Loucy (cell line): ENCODE measurements at regions not wholly inside any gene's neighbourhood (a gene's known extent, or its start where the extent isn't known, plus 50 kb on each side); places are given as distances from the start of the nearest gene placed in this dataset.

ENCODE experiments used
- H2AFZ ChIP-seq: fragments of 200-600 bp; sonication (generic); 2 replicates; pipeline ENCODE4 v1.6.0; 2016; ENCODE audit warnings: antibody characterized with exemption, mild to moderate bottlenecking, low read length, moderate library complexity
- H3F3A ChIP-seq: fragments of 200-600 bp; 2 replicates; pipeline ENCODE4 v1.6.0; 2016; ENCODE audit warnings: antibody characterized with exemption, low read depth, mild to moderate bottlenecking
- H3K27me3 ChIP-seq: fragments of 200-600 bp; sonication (generic); 2 replicates; pipeline ENCODE4 v1.6.1; 2014; ENCODE audit warnings: low read length, mild to moderate bottlenecking; ENCODE audit not compliant: insufficient read depth, poor library complexity, severe bottlenecking
- H3K36me3 ChIP-seq: fragments of 200-600 bp; sonication (generic); 2 replicates; pipeline ENCODE4 v1.6.1; 2016; ENCODE audit warnings: low read length; ENCODE audit not compliant: insufficient read depth
- H3K4me1 ChIP-seq: fragments of 200-600 bp; sonication (generic); 2 replicates; pipeline ENCODE4 v1.5.1; 2014; ENCODE audit warnings: low read length, mild to moderate bottlenecking; ENCODE audit not compliant: insufficient read depth, poor library complexity, severe bottlenecking
- H3K4me2 ChIP-seq: fragments of 200-600 bp; sonication (generic); 2 replicates; pipeline ENCODE4 v1.6.0; 2014; ENCODE audit warnings: antibody characterized with exemption, low read length, low read depth, mild to moderate bottlenecking; ENCODE audit not compliant: poor library complexity, severe bottlenecking
- H3K4me3 ChIP-seq: fragments of 200-600 bp; sonication (generic); 2 replicates; pipeline ENCODE4 v1.5.1; 2014; ENCODE audit warnings: low read length, mild to moderate bottlenecking, mixed read lengths; ENCODE audit not compliant: poor library complexity, severe bottlenecking
- H3K79me2 ChIP-seq: fragments of 200-600 bp; sonication (generic); 2 replicates; pipeline ENCODE4 v1.6.1; 2014; ENCODE audit warnings: low read length; ENCODE audit not compliant: insufficient read depth
- H3K9ac ChIP-seq: fragments of 200-600 bp; sonication (generic); 2 replicates; pipeline ENCODE4 v1.6.0; 2014; ENCODE audit warnings: mild to moderate bottlenecking, low read depth, low read length, moderate library complexity; ENCODE audit not compliant: poor library complexity, severe bottlenecking
- H3K9me2 ChIP-seq: fragments of 200-600 bp; sonication (generic); replicated peaks from 2 replicates; pipeline ENCODE4 v1.6.1; 2016; ENCODE audit warnings: low read depth, low read length, mixed read lengths
- H3K9me3 ChIP-seq: fragments of 200-600 bp; sonication (generic); 2 replicates; pipeline ENCODE4 v1.6.1; 2014; ENCODE audit warnings: mild to moderate bottlenecking, antibody characterized with exemption, low read length, low read depth; ENCODE audit not compliant: insufficient read depth
- H4K20me1 ChIP-seq: fragments of 200-600 bp; sonication (generic); 2 replicates; pipeline ENCODE4 v1.6.0; 2014; ENCODE audit warnings: antibody characterized with exemption, low read length, mild to moderate bottlenecking; ENCODE audit not compliant: insufficient read depth, poor library complexity, severe bottlenecking
- CTCF ChIP-seq: fragments of 200-600 bp; sonication (generic); conservative IDR thresholded peaks from 2 replicates; pipeline ENCODE4 v1.5.1; 2014; ENCODE audit warnings: mild to moderate bottlenecking, antibody characterized with exemption, low read length
- EZH2phosphoT487 ChIP-seq: fragments of 200-600 bp; IDR thresholded peaks from 2 replicates; pipeline ENCODE4 v1.6.1; 2018; ENCODE audit warnings: antibody characterized with exemption, mild to moderate bottlenecking, moderate library complexity, borderline replicate concordance

GRCh38 chr6:80921861-80922460 is 815.5 kb downstream of the BCKDHB start:
- no peaks in the 10 kb centered on the region for H3F3A ChIP-seq
- no peaks in the 10 kb centered on the region for H3K36me3 ChIP-seq
- H3K27me3 ChIP-seq: no peaks in the 10 kb centered on the region
- H3K4me1 ChIP-seq: peaks cover 15% of the 10 kb centered on the region
- peaks cover 8% of the 10 kb centered on the region; the same call in 1 of the 2 replicates for H3K9me3 ChIP-seq
- no peak overlapping the region for H3K4me2 ChIP-seq
- no peak overlapping the region for H3K9ac ChIP-seq
- H2AFZ ChIP-seq: no peak overlapping the region
- H3K4me3 ChIP-seq: no peak overlapping the region
- no peaks in the 10 kb centered on the region for H3K9me2 ChIP-seq
- H4K20me1 ChIP-seq: no peaks in the 10 kb centered on the region
- TF ChIP-seq EZH2phosphoT487: no peak
- TF ChIP-seq CTCF: no peak
- H3K79me2 ChIP-seq: no peaks in the 10 kb centered on the region

GRCh38 chr6:80907831-80908230 is 801.4 kb downstream of the BCKDHB start:
- Histone ChIP-seq H3K9me3 (no peaks in the 10 kb centered on the region), H3K4me2 (no peak overlapping the region), H3K36me3 (no peaks in the 10 kb centered on the region), H3F3A (no peaks in the 10 kb centered on the region), H3K9me2 (no peaks in the 10 kb centered on the region), H4K20me1 (no peaks in the 10 kb centered on the region), H3K27me3 (no peaks in the 10 kb centered on the region), H3K4me1 (peaks cover 8% of the 10 kb centered on the region), H3K4me3 (no peak overlapping the region), H2AFZ (no peak overlapping the region), H3K9ac (no peak overlapping the region), H3K79me2 (no peaks in the 10 kb centered on the region)
- TF ChIP-seq EZH2phosphoT487: no peak
- TF ChIP-seq CTCF: no peak

- Histone ChIP-seq H3K79me2 (no peaks in the 10 kb centered on the region), H3K4me1 (peaks cover 4% of the 10 kb centered on the region), H3K9ac (no peak overlapping the region), H3K36me3 (no peaks in the 10 kb centered on the region), H4K20me1 (no peaks in the 10 kb centered on the region), H3K4me3 (no peak overlapping the region), H3K9me2 (no peaks in the 10 kb centered on the region), H3K27me3 (no peaks in the 10 kb centered on the region), H3K9me3 (peaks cover 8% of the 10 kb centered on the region; the same call in 1 of the 2 replicates), H3F3A (no peaks in the 10 kb centered on the region), H2AFZ (no peak overlapping the region), H3K4me2 (no peak overlapping the region)
- no peak for TF ChIP-seq EZH2phosphoT487
- no peak for TF ChIP-seq CTCF
Measured at GRCh38 chr6:80903711-80904110, 797.2 kb downstream of the BCKDHB start.
